ENCODE measurements at regions not wholly inside any gene's neighbourhood (a gene's known extent, or its start where the extent isn't known, plus 50 kb on each side); places are given as distances from the start of the nearest gene placed in this dataset.

- TF ChIP-seq, protein P1, sequence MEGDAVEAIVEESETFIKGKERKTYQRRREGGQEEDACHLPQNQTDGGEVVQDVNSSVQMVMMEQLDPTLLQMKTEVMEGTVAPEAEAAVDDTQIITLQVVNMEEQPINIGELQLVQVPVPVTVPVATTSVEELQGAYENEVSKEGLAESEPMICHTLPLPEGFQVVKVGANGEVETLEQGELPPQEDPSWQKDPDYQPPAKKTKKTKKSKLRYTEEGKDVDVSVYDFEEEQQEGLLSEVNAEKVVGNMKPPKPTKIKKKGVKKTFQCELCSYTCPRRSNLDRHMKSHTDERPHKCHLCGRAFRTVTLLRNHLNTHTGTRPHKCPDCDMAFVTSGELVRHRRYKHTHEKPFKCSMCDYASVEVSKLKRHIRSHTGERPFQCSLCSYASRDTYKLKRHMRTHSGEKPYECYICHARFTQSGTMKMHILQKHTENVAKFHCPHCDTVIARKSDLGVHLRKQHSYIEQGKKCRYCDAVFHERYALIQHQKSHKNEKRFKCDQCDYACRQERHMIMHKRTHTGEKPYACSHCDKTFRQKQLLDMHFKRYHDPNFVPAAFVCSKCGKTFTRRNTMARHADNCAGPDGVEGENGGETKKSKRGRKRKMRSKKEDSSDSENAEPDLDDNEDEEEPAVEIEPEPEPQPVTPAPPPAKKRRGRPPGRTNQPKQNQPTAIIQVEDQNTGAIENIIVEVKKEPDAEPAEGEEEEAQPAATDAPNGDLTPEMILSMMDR (IDR thresholded peaks at IDR 0.05; ENCODE audit: insufficient read depth, low read length), result no peak
- no peak for TF ChIP-seq SPI1 (IDR thresholded peaks at IDR 0.05; ENCODE audit: borderline replicate concordance, low read depth)
- TF ChIP-seq POLR2AphosphoS5 (IDR thresholded peaks at IDR 0.05; ENCODE audit: low read depth), result no peak
- TF ChIP-seq, protein P2, sequence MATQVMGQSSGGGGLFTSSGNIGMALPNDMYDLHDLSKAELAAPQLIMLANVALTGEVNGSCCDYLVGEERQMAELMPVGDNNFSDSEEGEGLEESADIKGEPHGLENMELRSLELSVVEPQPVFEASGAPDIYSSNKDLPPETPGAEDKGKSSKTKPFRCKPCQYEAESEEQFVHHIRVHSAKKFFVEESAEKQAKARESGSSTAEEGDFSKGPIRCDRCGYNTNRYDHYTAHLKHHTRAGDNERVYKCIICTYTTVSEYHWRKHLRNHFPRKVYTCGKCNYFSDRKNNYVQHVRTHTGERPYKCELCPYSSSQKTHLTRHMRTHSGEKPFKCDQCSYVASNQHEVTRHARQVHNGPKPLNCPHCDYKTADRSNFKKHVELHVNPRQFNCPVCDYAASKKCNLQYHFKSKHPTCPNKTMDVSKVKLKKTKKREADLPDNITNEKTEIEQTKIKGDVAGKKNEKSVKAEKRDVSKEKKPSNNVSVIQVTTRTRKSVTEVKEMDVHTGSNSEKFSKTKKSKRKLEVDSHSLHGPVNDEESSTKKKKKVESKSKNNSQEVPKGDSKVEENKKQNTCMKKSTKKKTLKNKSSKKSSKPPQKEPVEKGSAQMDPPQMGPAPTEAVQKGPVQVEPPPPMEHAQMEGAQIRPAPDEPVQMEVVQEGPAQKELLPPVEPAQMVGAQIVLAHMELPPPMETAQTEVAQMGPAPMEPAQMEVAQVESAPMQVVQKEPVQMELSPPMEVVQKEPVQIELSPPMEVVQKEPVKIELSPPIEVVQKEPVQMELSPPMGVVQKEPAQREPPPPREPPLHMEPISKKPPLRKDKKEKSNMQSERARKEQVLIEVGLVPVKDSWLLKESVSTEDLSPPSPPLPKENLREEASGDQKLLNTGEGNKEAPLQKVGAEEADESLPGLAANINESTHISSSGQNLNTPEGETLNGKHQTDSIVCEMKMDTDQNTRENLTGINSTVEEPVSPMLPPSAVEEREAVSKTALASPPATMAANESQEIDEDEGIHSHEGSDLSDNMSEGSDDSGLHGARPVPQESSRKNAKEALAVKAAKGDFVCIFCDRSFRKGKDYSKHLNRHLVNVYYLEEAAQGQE (IDR thresholded peaks at IDR 0.05; ENCODE audit: insufficient replicate concordance, low read depth), result no peak
Observed at GRCh38 chr4:134028421-134028820, 173.2 kb downstream of the PABPC4L start.
